MM.1S (cell line): ENCODE measurements at regions not wholly inside any gene's neighbourhood (a gene's known extent, or its start where the extent isn't known, plus 50 kb on each side); places are given as distances from the start of the nearest gene placed in this dataset.

Source experiments
- DNase-seq: peaks from one replicate; pipeline ENCODE4 v3.0.0-alpha.2; 2015
- H2AFZ ChIP-seq: fragments of 300-600 bp; sonication (generic); 2 replicates; pipeline ENCODE4 v1.6.0; 2016; ENCODE audit warnings: antibody characterized with exemption, low read length
- H3F3A ChIP-seq: fragments of 300-600 bp; sonication (generic); 2 replicates; pipeline ENCODE4 v1.6.1; 2016; ENCODE audit warnings: mild to moderate bottlenecking, antibody characterized with exemption, low read length, moderate library complexity, mixed read lengths; ENCODE audit not compliant: insufficient read depth
- H3K27ac ChIP-seq: fragments of 300-600 bp; sonication (generic); 2 replicates; pipeline ENCODE4 v1.5.1; 2016; ENCODE audit warnings: mild to moderate bottlenecking, low read length
- H3K27me3 ChIP-seq: fragments of 300-600 bp; sonication (generic); replicated peaks from 2 replicates; pipeline ENCODE4 v1.6.0; 2016; ENCODE audit warnings: low read length; ENCODE audit not compliant: insufficient read depth
- H3K36me3 ChIP-seq: fragments of 300-600 bp; sonication (generic); replicated peaks from 2 replicates; pipeline ENCODE4 v1.6.1; 2016; ENCODE audit warnings: mild to moderate bottlenecking, low read length, mixed read lengths; ENCODE audit not compliant: insufficient read depth
- H3K4me1 ChIP-seq: fragments of 300-600 bp; sonication (generic); 2 replicates; pipeline ENCODE4 v1.6.1; 2016; ENCODE audit warnings: low read length, mixed read lengths
- H3K4me2 ChIP-seq: fragments of 300-600 bp; sonication (generic); 2 replicates; pipeline ENCODE4 v1.6.0; 2016; ENCODE audit warnings: low read depth, low read length
- H3K4me3 ChIP-seq: fragments of 300-600 bp; sonication (generic); 2 replicates; pipeline ENCODE4 v1.5.1; 2016; ENCODE audit warnings: low read length, mixed read lengths
- H3K79me2 ChIP-seq: fragments of 300-600 bp; sonication (generic); 2 replicates; pipeline ENCODE4 v1.6.1; 2016; ENCODE audit warnings: mixed run types, low read length, mixed read lengths
- H3K9ac ChIP-seq: fragments of 300-600 bp; sonication (generic); 2 replicates; pipeline ENCODE4 v1.6.1; 2016; ENCODE audit warnings: low read length, mixed read lengths
- H3K9me2 ChIP-seq: fragments of 300-600 bp; sonication (generic); replicated peaks from 2 replicates; pipeline ENCODE4 v1.6.1; 2016; ENCODE audit warnings: mild to moderate bottlenecking, low read length, mixed read lengths; ENCODE audit not compliant: insufficient read depth
- H3K9me3 ChIP-seq: fragments of 300-600 bp; sonication (generic); replicated peaks from 2 replicates; pipeline ENCODE4 v1.6.1; 2016; ENCODE audit warnings: mild to moderate bottlenecking, low read length, mixed read lengths; ENCODE audit not compliant: insufficient read depth
- H4K20me1 ChIP-seq: fragments of 300-600 bp; sonication (generic); 2 replicates; pipeline ENCODE4 v1.6.1; 2016; ENCODE audit warnings: mild to moderate bottlenecking, low read length, moderate library complexity, mixed read lengths; ENCODE audit not compliant: insufficient read depth
- CTCF ChIP-seq: fragments of 300-600 bp; sonication (generic); IDR thresholded peaks from 2 replicates; pipeline ENCODE4 v1.5.1; 2016; ENCODE audit warnings: antibody characterized with exemption, low read length, mixed read lengths
- EZH2 ChIP-seq: fragments of 300-600 bp; sonication (generic); optimal IDR thresholded peaks from 2 replicates; pipeline ENCODE3; 2017; ENCODE audit warnings: low read depth, mild to moderate bottlenecking, antibody characterized with exemption, low read length, mixed read lengths
- EZH2phosphoT487 ChIP-seq: fragments of 300-600 bp; sonication (generic); IDR thresholded peaks from 2 replicates; pipeline ENCODE4 v1.6.1; 2018; ENCODE audit warnings: antibody characterized with exemption, low read length

- no peaks in the 10 kb centered on the region for H3K27me3 ChIP-seq
- TF ChIP-seq EZH2phosphoT487 = no peak
- TF ChIP-seq CTCF = no peak
- no peak for TF ChIP-seq EZH2
- H3K4me2 ChIP-seq = no peak overlapping the region
- no peaks in the 10 kb centered on the region for H3K9me2 ChIP-seq
- no peaks in the 10 kb centered on the region for H3K36me3 ChIP-seq
- DNase-seq = no peak
- peaks cover 24% of the 10 kb centered on the region for H3K4me1 ChIP-seq
- no peak overlapping the region for H2AFZ ChIP-seq
- H3K9ac ChIP-seq = no peak overlapping the region
- H4K20me1 ChIP-seq = no peaks in the 10 kb centered on the region
- H3K27ac ChIP-seq = no peak overlapping the region
- no peak overlapping the region for H3K4me3 ChIP-seq
- no peaks in the 10 kb centered on the region for H3K9me3 ChIP-seq
- no peaks in the 10 kb centered on the region for H3F3A ChIP-seq
- no peaks in the 10 kb centered on the region for H3K79me2 ChIP-seq
Observed at GRCh38 chr1:14115976-14116375, 416.0 kb downstream of the PRDM2 start.

GRCh38 chr1:14117700-14118099 lies 417.7 kb downstream of the PRDM2 start:
- H3K9ac ChIP-seq = no peak overlapping the region

GRCh38 chr1:14118691-14119485 lies 418.9 kb downstream of the PRDM2 start:
- H3K9ac ChIP-seq = no peak overlapping the region
- no peak overlapping the region for H3K27ac ChIP-seq
- H2AFZ ChIP-seq = no peak overlapping the region
- H3F3A ChIP-seq = no peaks in the 10 kb centered on the region
- no peaks in the 10 kb centered on the region for H3K9me2 ChIP-seq
- no peak overlapping the region for H3K4me2 ChIP-seq
- H3K4me1 ChIP-seq = peaks cover 10% of the 10 kb centered on the region
- no peak for TF ChIP-seq EZH2
- TF ChIP-seq CTCF = no peak
- TF ChIP-seq EZH2phosphoT487 = no peak
- no peaks in the 10 kb centered on the region for H4K20me1 ChIP-seq
- no peaks in the 10 kb centered on the region for H3K79me2 ChIP-seq
- no peaks in the 10 kb centered on the region for H3K27me3 ChIP-seq
- no peaks in the 10 kb centered on the region for H3K9me3 ChIP-seq
- no peak for DNase-seq
- no peaks in the 10 kb centered on the region for H3K36me3 ChIP-seq
- no peak overlapping the region for H3K4me3 ChIP-seq

More at GRCh38 chr1:14117700-14118099, 417.7 kb downstream of the PRDM2 start:
- no peak overlapping the region for H2AFZ ChIP-seq
- H3K4me3 ChIP-seq = no peak overlapping the region
- no peaks in the 10 kb centered on the region for H4K20me1 ChIP-seq
- H3K9me2 ChIP-seq = no peaks in the 10 kb centered on the region
- no peak for DNase-seq
- TF ChIP-seq CTCF = no peak
- no peak for TF ChIP-seq EZH2phosphoT487
- no peak for TF ChIP-seq EZH2
- no peaks in the 10 kb centered on the region for H3K79me2 ChIP-seq
- H3F3A ChIP-seq = no peaks in the 10 kb centered on the region
- no peaks in the 10 kb centered on the region for H3K9me3 ChIP-seq
- no peak overlapping the region for H3K27ac ChIP-seq
- peaks cover 22% of the 10 kb centered on the region for H3K4me1 ChIP-seq
- no peak overlapping the region for H3K4me2 ChIP-seq
- no peaks in the 10 kb centered on the region for H3K36me3 ChIP-seq
- H3K27me3 ChIP-seq = no peaks in the 10 kb centered on the region
